Kidney epithelial cell (primary cell): ENCODE measurements at regions not wholly inside any gene's neighbourhood (a gene's known extent, or its start where the extent isn't known, plus 50 kb on each side); places are given as distances from the start of the nearest gene placed in this dataset.
"Not testable (repeated sequence)": the region's sequence is repeated elsewhere in the genome, so short reads cannot be mapped to it uniquely, and the experiment has no call there.

Source experiments
- DNase-seq: peaks from one replicate; pipeline ENCODE4 v3.0.0-alpha.2; 2010; ENCODE audit warnings: low read depth
- H3K27me3 ChIP-seq: 2 replicates; pipeline ENCODE4 v1.6.0; 2011; ENCODE audit warnings: low read length; ENCODE audit not compliant: control insufficient read depth, insufficient read depth
- H3K36me3 ChIP-seq: 2 replicates; pipeline ENCODE4 v1.5.1; 2011; ENCODE audit warnings: low read length; ENCODE audit not compliant: control insufficient read depth, insufficient read depth
- H3K4me3 ChIP-seq: 2 replicates; pipeline ENCODE4 v1.5.1; 2011; ENCODE audit warnings: low read depth, mild to moderate bottlenecking, control low read depth, low read length
- CTCF ChIP-seq: IDR thresholded peaks from 2 replicates; pipeline ENCODE4 v1.5.1; 2011; ENCODE audit warnings: mild to moderate bottlenecking, moderate library complexity, low read length, control low read depth, inconsistent platforms; ENCODE audit not compliant: insufficient read depth, poor library complexity, severe bottlenecking

GRCh38 chr5:142235870-142236672, 88.8 kb downstream of the SPRY4 start:
- DNase-seq: no peak
- TF ChIP-seq CTCF: no peak
- H3K27me3 ChIP-seq: no peaks in the 10 kb centered on the region

DNA sequence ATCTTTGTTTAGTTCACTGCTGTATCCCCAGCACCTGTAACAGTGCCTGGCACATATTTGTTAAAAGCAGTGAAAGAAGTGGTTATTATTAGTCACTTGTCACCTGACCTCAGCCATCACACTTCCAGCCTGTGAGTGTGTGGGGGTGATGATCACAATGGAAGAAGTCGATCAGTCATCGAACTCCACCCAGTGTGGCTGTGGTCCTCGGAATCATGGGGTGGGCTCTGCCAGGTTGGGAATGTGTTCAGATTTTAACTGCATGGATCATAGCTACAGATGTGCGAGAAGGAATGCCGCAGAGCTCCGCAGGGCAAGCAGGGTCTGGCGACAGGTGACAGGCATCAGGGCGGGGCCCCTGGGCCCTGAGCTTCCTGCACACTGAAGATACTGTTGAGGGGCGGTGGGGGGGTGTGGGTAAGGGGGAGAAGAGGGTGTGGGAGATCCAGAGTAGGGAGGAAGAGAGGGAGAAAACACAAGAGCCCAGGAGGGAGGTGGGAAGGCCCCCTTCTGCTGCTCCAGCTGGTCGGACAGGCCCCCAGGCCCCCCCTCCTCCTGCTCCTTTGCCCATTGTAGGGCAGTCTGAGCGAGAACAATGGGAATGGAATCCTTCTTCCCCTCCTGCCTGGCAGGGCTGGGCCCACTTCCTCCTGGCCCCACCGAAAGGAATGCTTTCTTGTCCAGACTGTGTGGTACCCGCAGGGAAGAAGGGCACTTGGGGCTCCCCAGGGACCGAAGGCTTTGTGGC, 89.6 kb downstream of the SPRY4 start:
- Histone ChIP-seq H3K4me3 (no peak overlapping the region), H3K27me3 (no peaks in the 10 kb centered on the region), H3K36me3 (no peaks in the 10 kb centered on the region)
- no peak for TF ChIP-seq CTCF
- no peak for DNase-seq

More at GRCh38 chr5:142235870-142236672, 88.8 kb downstream of the SPRY4 start:
- Histone ChIP-seq H3K36me3 (no peaks in the 10 kb centered on the region), H3K4me3 (no peak overlapping the region)

DNA sequence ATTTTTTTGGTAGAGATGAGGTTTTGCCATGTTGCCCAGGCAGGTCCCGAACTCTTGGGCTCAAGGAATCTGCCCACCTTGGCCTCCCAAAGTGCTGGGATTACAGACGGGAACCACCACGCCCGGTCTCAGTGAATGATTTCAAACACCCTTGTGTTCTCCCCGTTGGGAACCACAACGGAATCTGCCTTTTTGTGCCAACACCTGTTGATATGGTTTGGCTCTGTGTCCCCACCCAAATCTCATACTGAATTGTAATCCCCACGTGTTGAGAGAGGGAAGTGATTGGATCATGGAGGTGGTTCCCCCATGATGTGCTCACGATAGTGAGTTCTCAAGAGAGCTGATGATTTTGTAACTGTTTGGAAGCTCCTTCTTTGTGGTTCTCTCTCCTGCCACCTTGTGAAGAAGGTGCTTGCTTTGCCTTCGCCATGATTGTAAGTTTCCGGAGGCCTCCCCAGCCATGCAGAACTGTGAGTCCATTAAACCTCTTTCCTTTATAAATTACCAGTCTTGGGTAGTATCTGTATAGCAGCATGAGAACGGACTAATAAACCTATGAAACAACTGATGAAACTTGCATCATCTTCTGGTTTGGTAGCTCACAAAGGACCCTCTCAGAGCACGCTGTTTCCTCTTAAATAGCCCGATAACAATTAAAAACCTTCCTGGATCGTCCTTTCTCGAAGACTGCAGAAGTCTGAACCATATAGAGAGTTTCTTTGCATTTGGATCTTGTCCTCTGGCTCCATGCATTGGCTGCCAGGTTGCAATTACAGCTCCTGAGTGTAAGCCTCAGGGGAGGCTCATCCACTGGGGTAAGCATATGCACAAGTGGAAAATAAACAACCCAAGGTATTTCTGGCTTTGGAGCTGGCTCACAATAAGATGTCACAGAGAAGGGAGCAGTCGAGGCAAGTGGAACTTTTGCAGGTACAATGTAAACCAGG, 91.5 kb downstream of the SPRY4 start:
- no peak for TF ChIP-seq CTCF
- Histone ChIP-seq H3K27me3 (no peaks in the 10 kb centered on the region), H3K4me3 (no peak overlapping the region), H3K36me3 (no peaks in the 10 kb centered on the region)
- DNase-seq: no peak

- not testable (repeated sequence) for H3K4me3 ChIP-seq, DNase-seq, H3K27me3 ChIP-seq, H3K36me3 ChIP-seq
These were observed 93.9 kb downstream of the SPRY4 start for GRCh38 chr5:142230949-142231348.

GRCh38 chr5:142225141-142225540, 99.7 kb downstream of the SPRY4 start:
- Histone ChIP-seq H3K36me3 (no peaks in the 10 kb centered on the region), H3K4me3 (no peak overlapping the region), H3K27me3 (no peaks in the 10 kb centered on the region)
- TF ChIP-seq CTCF: no peak
- DNase-seq: no peak
